SK-N-SH (cell line): ENCODE measurements at regions not wholly inside any gene's neighbourhood (a gene's known extent, or its start where the extent isn't known, plus 50 kb on each side); places are given as distances from the start of the nearest gene placed in this dataset.
"Not testable (repeated sequence)": the region's sequence is repeated elsewhere in the genome, so short reads cannot be mapped to it uniquely, and the experiment has no call there.

Experiments used
- CTCF ChIA-PET: fragments of 300-600, 350-600 bp; formaldehyde crosslinking; extraction: SDS; loops from one replicate; lab custom pipeline; 2021; lab: Yijun Ruan, JAX
- POLR2A ChIA-PET: fragments of 350-600 bp; sonication (Branson Sonifier 250); formaldehyde crosslinking; extraction: SDS; loops from one replicate; lab custom pipeline; 2020; ENCODE audit warnings: antibody characterized with exemption, inconsistent platforms; lab: Yijun Ruan, JAX
- DNase-seq: peaks from one replicate; pipeline ENCODE4 v3.0.0; 2012
- H2AFZ ChIP-seq: fragments of 200-600 bp; sonication (generic); 2 replicates; pipeline ENCODE4 v1.8.1; 2016; ENCODE audit warnings: antibody characterized with exemption, mild to moderate bottlenecking, low read depth
- H3F3A ChIP-seq: fragments of 200-600 bp; sonication (generic); replicated peaks from 2 replicates; pipeline ENCODE3; 2016; ENCODE audit warnings: antibody characterized with exemption, mild to moderate bottlenecking; ENCODE audit not compliant: insufficient read depth
- H3K27ac ChIP-seq, 2 experiments: fragments of 200-500 bp in 1 of 2; fragments of 200-600 bp in 1 of 2; sonication (Bioruptor generic) in 1 of 2; sonication (generic), shearing (Covaris generic) in 1 of 2; 2 replicates each; pipeline versions ENCODE4 v1.5.1 to v1.6.1; 2014 to 2016; ENCODE audit warnings: low read depth in 2 of 2, inconsistent platforms in 1 of 2, low read length in 1 of 2, mild to moderate bottlenecking in 1 of 2, mixed read lengths in 1 of 2
- H3K27me3 ChIP-seq: fragments of 200-600 bp; sonication (generic), shearing (Covaris generic); 2 replicates; pipeline ENCODE4 v1.6.1; 2016; ENCODE audit warnings: mixed run types; ENCODE audit not compliant: insufficient read depth
- H3K36me3 ChIP-seq, 2 experiments: fragments of 200-500 bp in 1 of 2; fragments of 200-600 bp in 1 of 2; sonication (Bioruptor generic) in 1 of 2; sonication (generic) in 1 of 2; replicated peaks in 1 of 2; 2 replicates each; pipeline versions ENCODE3 to v1.5.1; 2014 to 2016; ENCODE audit warnings: low read length in 1 of 2, mild to moderate bottlenecking in 1 of 2; ENCODE audit not compliant: insufficient read depth in 2 of 2, control insufficient read depth in 1 of 2
- H3K4me1 ChIP-seq, 2 experiments: fragments of 200-500 bp in 1 of 2; fragments of 200-600 bp in 1 of 2; sonication (Bioruptor generic) in 1 of 2; sonication (generic), shearing (Covaris generic) in 1 of 2; 2 replicates each; pipeline versions ENCODE4 v1.5.1 to v1.6.1; 2014 to 2016; ENCODE audit warnings: low read depth in 1 of 2, low read length in 1 of 2, mixed run types in 1 of 2; ENCODE audit not compliant: insufficient read depth in 2 of 2, control insufficient read depth in 1 of 2
- H3K4me2 ChIP-seq: fragments of 200-600 bp; sonication (generic), shearing (Covaris generic); 2 replicates; pipeline ENCODE4 v1.6.1; 2017; ENCODE audit warnings: mixed run types
- H3K4me3 ChIP-seq, 2 experiments: fragments of 200-500 bp in 1 of 2; fragments of 200-600 bp in 1 of 2; sonication (Bioruptor generic) in 1 of 2; sonication (generic), shearing (Covaris generic) in 1 of 2; 2 replicates each; pipeline versions ENCODE4 v1.5.1 to v1.8.1; 2014 to 2016; ENCODE audit warnings: low read depth in 2 of 2, inconsistent platforms in 1 of 2, low read length in 1 of 2, mild to moderate bottlenecking in 1 of 2, mixed read lengths in 1 of 2, moderate library complexity in 1 of 2
- H3K79me2 ChIP-seq: fragments of 200-600 bp; sonication (generic); 2 replicates; pipeline ENCODE4 v1.8.1; 2017; ENCODE audit warnings: mild to moderate bottlenecking; ENCODE audit not compliant: insufficient read depth
- H3K9ac ChIP-seq: fragments of 200-600 bp; sonication (generic); 2 replicates; pipeline ENCODE4 v1.6.1; 2017; ENCODE audit warnings: mixed run types
- H3K9me2 ChIP-seq: fragments of 200-600 bp; sonication (generic); 2 replicates; pipeline ENCODE4 v1.6.1; 2017; ENCODE audit warnings: mixed run types
- H3K9me3 ChIP-seq: fragments of 200-600 bp; sonication (generic); 2 replicates; pipeline ENCODE4 v1.6.1; 2017; ENCODE audit warnings: mixed run types, mild to moderate bottlenecking, moderate library complexity
- H4K20me1 ChIP-seq: fragments of 200-600 bp; sonication (generic); 2 replicates; pipeline ENCODE4 v1.6.1; 2017; ENCODE audit warnings: mild to moderate bottlenecking, mixed run types; ENCODE audit not compliant: insufficient read depth
- CHD2 ChIP-seq: fragments of 150-350 bp; IDR thresholded peaks from 2 replicates; pipeline ENCODE4 v1.6.1; 2018; ENCODE audit warnings: low read length; ENCODE audit not compliant: partially characterized antibody
- EP300 ChIP-seq, 2 experiments: IDR thresholded peaks; 2 replicates each; pipeline versions ENCODE4 v1.4.0 to v1.6.1; 2012; ENCODE audit warnings: borderline replicate concordance in 1 of 2, low read depth in 1 of 2, low read length in 1 of 2
- FOXJ3 ChIP-seq: sonication (generic); formaldehyde crosslinking; IDR thresholded peaks from 2 replicates; pipeline ENCODE4 v1.5.1; 2020; ENCODE audit warnings: mild to moderate bottlenecking, missing genetic modification reagents
- GABPA ChIP-seq: IDR thresholded peaks from 2 replicates; pipeline ENCODE4 v1.4.0; 2012; ENCODE audit warnings: low read depth, mild to moderate bottlenecking
- JUND ChIP-seq: IDR thresholded peaks from 2 replicates; pipeline ENCODE4 v1.4.0; 2012
- NFIC ChIP-seq: IDR thresholded peaks from 2 replicates; pipeline ENCODE4 v1.4.0; 2012; ENCODE audit warnings: borderline replicate concordance
- TCF12 ChIP-seq: IDR thresholded peaks from 2 replicates; pipeline ENCODE4 v1.4.0; 2012
- WGBS: methylation state at CpG from one replicate; pipeline ENCODE4 v1.1.6; 2017; ENCODE audit warnings: low lambda C conversion rate; 5-methylcytosine and 5-hydroxymethylcytosine counted together
- TF ChIP-seq, protein P1 (sequence below): fragments of 150-350 bp; IDR thresholded peaks from 2 replicates; pipeline ENCODE4 v1.6.1; 2017; ENCODE audit warnings: antibody characterized with exemption, low read length, low read depth, borderline replicate concordance

DNA sequence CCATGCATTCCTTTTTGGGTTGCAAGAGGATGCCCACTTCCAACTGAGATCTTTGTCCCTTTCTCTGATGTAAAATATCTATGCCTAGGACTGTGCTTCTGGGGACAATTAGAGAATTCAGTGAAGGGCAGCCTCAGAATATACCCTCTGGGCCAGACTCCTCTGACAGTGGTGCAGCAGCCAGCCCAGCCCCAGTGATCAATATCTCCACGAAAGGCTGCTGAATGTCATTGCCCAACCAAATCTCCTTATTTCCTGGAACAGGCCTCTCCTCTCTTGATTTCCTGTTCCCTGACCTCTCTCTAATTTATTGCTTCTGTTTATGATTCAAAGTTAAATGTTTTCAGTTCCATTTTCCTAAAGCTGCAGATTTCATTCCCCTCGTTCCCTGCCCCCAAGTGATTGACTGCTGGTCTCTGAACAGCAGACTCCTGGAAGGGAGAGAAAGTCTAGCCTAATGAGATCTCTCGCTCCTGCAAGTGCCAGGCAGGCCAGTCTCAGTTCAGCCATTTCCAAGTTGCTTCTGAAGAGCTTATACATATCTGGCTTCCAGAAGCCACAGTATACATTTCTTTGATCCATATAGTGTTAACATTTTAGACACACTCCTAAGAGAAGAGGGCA is 104.4 kb upstream of the SALL1 start:
- no peaks in the 10 kb centered on the region for H4K20me1 ChIP-seq
- TF ChIP-seq GABPA: no peak
- H3K36me3 ChIP-seq: no peaks in the 10 kb centered on the region
- H3K27ac ChIP-seq: no peak overlapping the region
- no peaks in the 10 kb centered on the region for H3K9me2 ChIP-seq
- H3K4me1 ChIP-seq: no peaks in the 10 kb centered on the region
- no peak overlapping the region for H3K4me3 ChIP-seq
- no peak overlapping the region for H2AFZ ChIP-seq
- ChIA-PET POLR2A (no interaction called here), CTCF (no interaction called here)
- H3K27me3 ChIP-seq: no peaks in the 10 kb centered on the region
- H3F3A ChIP-seq: no peaks in the 10 kb centered on the region
- H3K4me2 ChIP-seq: no peak overlapping the region
- DNase-seq: no peak
- WGBS: 6% methylated on average over 3 of the region's 3 CpGs
- no peaks in the 10 kb centered on the region for H3K79me2 ChIP-seq
- H3K9ac ChIP-seq: no peak overlapping the region
- no peaks in the 10 kb centered on the region for H3K9me3 ChIP-seq

DNA sequence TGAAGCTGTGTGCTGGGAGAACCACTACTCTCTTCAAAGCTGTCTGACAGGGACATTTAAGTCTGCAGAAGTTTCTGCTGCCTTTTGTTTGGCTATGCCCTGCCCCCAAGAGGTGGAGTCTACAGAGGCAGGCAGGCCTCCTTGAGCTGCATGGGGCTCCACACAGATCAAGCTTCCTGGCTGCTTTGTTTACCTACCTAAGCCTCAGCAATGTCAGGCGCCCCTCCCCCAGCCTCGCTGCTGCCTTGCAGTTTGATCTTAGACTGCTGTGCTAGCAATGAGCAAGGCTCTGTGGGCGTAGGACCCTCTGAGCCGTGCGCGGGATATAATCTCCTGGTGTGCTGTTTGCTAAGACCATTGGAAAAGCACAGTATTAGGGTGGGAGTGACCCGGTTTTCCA is 103.3 kb upstream of the SALL1 start:
- H3K9me2 ChIP-seq, H3K4me1 ChIP-seq, H4K20me1 ChIP-seq, H3K9ac ChIP-seq, H3K4me2 ChIP-seq, CTCF ChIA-PET, DNase-seq, POLR2A ChIA-PET, H3K9me3 ChIP-seq, H3K4me3 ChIP-seq, H3F3A ChIP-seq, H3K36me3 ChIP-seq, H3K27ac ChIP-seq, H3K79me2 ChIP-seq, H2AFZ ChIP-seq, H3K27me3 ChIP-seq: not testable (repeated sequence)
- WGBS: 45% methylated on average over 7 of the region's 7 CpGs

DNA sequence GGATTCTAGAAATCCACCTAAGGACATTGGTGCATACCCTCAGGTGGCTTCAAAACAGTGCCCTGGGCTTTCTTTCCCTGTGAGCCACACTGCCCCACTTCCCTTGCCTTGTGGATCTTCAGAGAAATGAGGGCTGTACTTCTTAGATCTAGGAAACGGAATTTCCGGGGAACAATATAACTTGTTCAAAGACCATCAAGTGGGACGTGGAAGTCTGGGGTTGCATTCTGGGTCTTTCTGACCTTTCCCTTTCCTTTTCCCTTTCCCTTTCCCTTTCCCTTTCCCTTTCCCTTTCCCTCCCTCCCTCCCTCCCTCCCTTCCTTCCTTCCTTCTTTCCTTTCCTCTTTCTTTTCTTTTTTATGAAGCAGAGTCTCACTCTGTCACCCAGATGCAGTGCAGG is 97.1 kb upstream of the SALL1 start:
- WGBS: 63% methylated on average over 3 of the region's 3 CpGs
- H3K4me2 ChIP-seq: no peak overlapping the region
- no peaks in the 10 kb centered on the region for H3F3A ChIP-seq
- no peak overlapping the region for H3K27ac ChIP-seq
- no peaks in the 10 kb centered on the region for H3K9me2 ChIP-seq
- no peaks in the 10 kb centered on the region for H3K9me3 ChIP-seq
- no peak overlapping the region for H3K4me3 ChIP-seq
- ChIA-PET POLR2A (no interaction called here), CTCF (no interaction called here)
- no peaks in the 10 kb centered on the region for H3K27me3 ChIP-seq
- no peaks in the 10 kb centered on the region for H4K20me1 ChIP-seq
- H3K9ac ChIP-seq: no peak overlapping the region
- H3K4me1 ChIP-seq: no peaks in the 10 kb centered on the region
- H3K36me3 ChIP-seq: no peaks in the 10 kb centered on the region
- no peak overlapping the region for H2AFZ ChIP-seq
- no peak for DNase-seq
- TF ChIP-seq FOXJ3 (CRISPR knock-in tag) (no peak), TCF12 (no peak), NFIC (no peak), CHD2 (no peak), EP300 (IDR thresholded peaks at IDR 0.05; ENCODE audit: borderline replicate concordance in 1 of 2, low read depth in 1 of 2, low read length in 1 of 2) (no peak), JUND (no peak)
- TF ChIP-seq, protein P1, sequence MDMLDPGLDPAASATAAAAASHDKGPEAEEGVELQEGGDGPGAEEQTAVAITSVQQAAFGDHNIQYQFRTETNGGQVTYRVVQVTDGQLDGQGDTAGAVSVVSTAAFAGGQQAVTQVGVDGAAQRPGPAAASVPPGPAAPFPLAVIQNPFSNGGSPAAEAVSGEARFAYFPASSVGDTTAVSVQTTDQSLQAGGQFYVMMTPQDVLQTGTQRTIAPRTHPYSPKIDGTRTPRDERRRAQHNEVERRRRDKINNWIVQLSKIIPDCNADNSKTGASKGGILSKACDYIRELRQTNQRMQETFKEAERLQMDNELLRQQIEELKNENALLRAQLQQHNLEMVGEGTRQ: no peak
- H3K79me2 ChIP-seq: no peaks in the 10 kb centered on the region
